ENCODE measurements at regions not wholly inside any gene's neighbourhood (a gene's known extent, or its start where the extent isn't known, plus 50 kb on each side); places are given as distances from the start of the nearest gene placed in this dataset.

GRCh38 chr11:119977561-119977860 lies 160.4 kb downstream of the TRIM29 start:
- ChIA-PET CTCF (no interaction called here), POLR2A (ENCODE audit: unreplicated experiment) (no interaction called here)
- no peak overlapping the region for H3K14ac ChIP-seq (replicated peaks; ENCODE audit: low read depth, low read length)
- TF ChIP-seq NFE2L2 (IDR thresholded peaks at IDR 0.05; ENCODE audit: low read depth, low read length) = no peak
- TF ChIP-seq ELK1 (IDR thresholded peaks at IDR 0.05; ENCODE audit: borderline replicate concordance, low read depth, low read length) = no peak
- no peak for TF ChIP-seq RFX5 (IDR thresholded peaks at IDR 0.05; ENCODE audit: low read depth, low read length)
- TF ChIP-seq MXI1 (IDR thresholded peaks at IDR 0.05; ENCODE audit: borderline replicate concordance, low read depth, low read length) = no peak
- TF ChIP-seq BHLHE40 (IDR thresholded peaks at IDR 0.05; ENCODE audit: low read depth, low read length) = no peak
- TF ChIP-seq FOS (IDR thresholded peaks at IDR 0.05; ENCODE audit: low read depth, low read length) = no peak
- no peak for TF ChIP-seq CTCF (conservative IDR thresholded peaks at IDR 0.05; ENCODE audit: low read depth, low read length)
- no peak for TF ChIP-seq RAD21 (IDR thresholded peaks at IDR 0.05; ENCODE audit: low read length)
- no peak for TF ChIP-seq MAZ (IDR thresholded peaks at IDR 0.05; ENCODE audit: borderline replicate concordance, low read depth, low read length)
- no peak for TF ChIP-seq POLR2A (IDR thresholded peaks at IDR 0.05; ENCODE audit: low read depth, low read length)
- TF ChIP-seq MAFK (IDR thresholded peaks at IDR 0.05; ENCODE audit: low read depth, low read length) = no peak
- no peak for TF ChIP-seq RCOR1 (IDR thresholded peaks at IDR 0.05; ENCODE audit: insufficient replicate concordance, low read length)
- TF ChIP-seq CHD1 (IDR thresholded peaks at IDR 0.05; ENCODE audit: low read depth, low read length) = no peak
- TF ChIP-seq USF2 (IDR thresholded peaks at IDR 0.05; ENCODE audit: low read depth, low read length) = no peak
- H2BK20ac ChIP-seq (ENCODE audit: low read depth, low read length) = no peak overlapping the region
- ATAC-seq (ENCODE audit: low read depth) (no peak), DNase-seq (no peak)
- H2BK15ac ChIP-seq (ENCODE audit: low read depth, low read length) = no peak overlapping the region
- H4K5ac ChIP-seq (ENCODE audit: low read depth, low read length) = no peak overlapping the region
- no peak overlapping the region for H3K18ac ChIP-seq (ENCODE audit: low read depth, low read length)
- H2AK5ac ChIP-seq (ENCODE audit: low read depth, low read length) = no peak overlapping the region
- H3K56ac ChIP-seq (ENCODE audit: extremely low read depth, insufficient read depth, low read length) = no peak overlapping the region
- in situ Hi-C loops (cut with MboI; ENCODE audit: low sequenced_read_pairs) = no loop called here
- no peak overlapping the region for H2BK120ac ChIP-seq (ENCODE audit: low read depth, low read length)
- H4K20me1 ChIP-seq (ENCODE audit: insufficient read depth, low read length) = no peaks in the 10 kb centered on the region
- H2AK9ac ChIP-seq (replicated peaks; ENCODE audit: low read depth, low read length, poor library complexity) = no peak overlapping the region
- H3K9me1 ChIP-seq (ENCODE audit: insufficient read depth, low read length) = no peaks in the 10 kb centered on the region
- H3K4me1 ChIP-seq (ENCODE audit: control insufficient read depth, insufficient read depth, low read length) = no peaks in the 10 kb centered on the region
- H4K91ac ChIP-seq (ENCODE audit: insufficient read depth, low read depth, low read length) = no peak overlapping the region
- H3K27ac ChIP-seq (ENCODE audit: insufficient read depth, low read length) = no peak overlapping the region
- H3K36me3 ChIP-seq (ENCODE audit: control insufficient read depth, insufficient read depth, low read length) = no peaks in the 10 kb centered on the region
- no peak overlapping the region for H3K4me3 ChIP-seq (ENCODE audit: insufficient read depth, low read depth, low read length)
- H3K4ac ChIP-seq (ENCODE audit: low read depth, low read length) = no peak overlapping the region
- peaks cover 39% of the 10 kb centered on the region for H3K27me3 ChIP-seq (ENCODE audit: control insufficient read depth, insufficient read depth, low read length)
- no peak overlapping the region for H3K9ac ChIP-seq (ENCODE audit: low read depth, low read length)
- H3K4me2 ChIP-seq (ENCODE audit: low read depth, low read length) = no peak overlapping the region
- WGBS, 2 experiments (ENCODE audit: extremely low coverage in 2 of 2, insufficient read length in 1 of 2) = no CpG with 5 or more reads among the region's 3 CpGs
- no peak overlapping the region for H3K23ac ChIP-seq (ENCODE audit: low read depth, low read length)
- dilution Hi-C loops (cut with HindIII; ENCODE audit: low sequenced_read_pairs, unreplicated experiment) = no loop called here
- no peaks in the 10 kb centered on the region for H3K79me1 ChIP-seq (ENCODE audit: low read depth in 1 of 2, low read length in 2 of 2)
- H4K8ac ChIP-seq (ENCODE audit: low read depth in 2 of 2, low read length in 2 of 2) = no peak overlapping the region
- no peaks in the 10 kb centered on the region for H3K9me3 ChIP-seq (ENCODE audit: control insufficient read depth, insufficient read depth, low read length)
- BruUV-seq (replicated peaks) = no TSS peak
- H2AFZ ChIP-seq (replicated peaks; ENCODE audit: low read length, poor library complexity) = no peak overlapping the region
- intact Hi-C loops (cut with micrococcal nuclease) = no loop called here
- no peak overlapping the region for H2BK5ac ChIP-seq (ENCODE audit: low read depth, low read length, poor library complexity, severe bottlenecking)

All from IMR-90 (cell line).